OCI-M1 (cell line): ENCODE measurements at regions not wholly inside any gene's neighbourhood (a gene's known extent, or its start where the extent isn't known, plus 50 kb on each side); places are given as distances from the start of the nearest gene placed in this dataset.
"Not testable (repeated sequence)": the region's sequence is repeated elsewhere in the genome, so short reads cannot be mapped to it uniquely, and the experiment has no call there.

Experiments used
- DNase-seq: peaks from one replicate; lab custom pipeline; 2025; lab: John Stamatoyannopoulos, UW

- no peak for DNase-seq
Observed at GRCh38 chr6:88499436-88499835, 333.3 kb upstream of the CNR1 start.

- DNase-seq, result not testable (repeated sequence)
Observed at GRCh38 chr6:88497403-88497802, 331.3 kb upstream of the CNR1 start.

GRCh38 chr6:88494401-88495140, 328.4 kb upstream of the CNR1 start:
- no peak for DNase-seq

- no peak for DNase-seq
Observed at GRCh38 chr6:88493717-88494116, 327.6 kb upstream of the CNR1 start.

GRCh38 chr6:88492824-88493223, 326.7 kb upstream of the CNR1 start:
- DNase-seq, result peak; percentile 52

- no peak for DNase-seq
Observed at GRCh38 chr6:88492241-88492640, 326.1 kb upstream of the CNR1 start.

GRCh38 chr6:88491266-88491880, 325.2 kb upstream of the CNR1 start:
- DNase-seq, result no peak

- no peak for DNase-seq
Observed at GRCh38 chr6:88490908-88491264, 324.7 kb upstream of the CNR1 start.

GRCh38 chr6:88490195-88490907, 324.2 kb upstream of the CNR1 start:
- DNase-seq, result no peak

GRCh38 chr6:88483424-88483823, 317.3 kb upstream of the CNR1 start:
- no peak for DNase-seq

GRCh38 chr6:88482465-88482864, 316.3 kb upstream of the CNR1 start:
- DNase-seq, result no peak

GRCh38 chr6:88481519-88481918, 315.4 kb upstream of the CNR1 start:
- no peak for DNase-seq

GRCh38 chr6:88480816-88481215, 314.7 kb upstream of the CNR1 start:
- DNase-seq, result no peak

GRCh38 chr6:88477413-88477812, 311.3 kb upstream of the CNR1 start:
- DNase-seq, result no peak

- DNase-seq, result no peak
Observed at GRCh38 chr6:88476388-88476787, 310.2 kb upstream of the CNR1 start.

- no peak for DNase-seq
Observed at GRCh38 chr6:88474720-88475119, 308.6 kb upstream of the CNR1 start.

- DNase-seq, result no peak
Observed at GRCh38 chr6:88473589-88473988, 307.4 kb upstream of the CNR1 start.

- DNase-seq, result no peak
Observed at GRCh38 chr6:88472851-88473525, 306.8 kb upstream of the CNR1 start.

GRCh38 chr6:88459643-88460042, 293.5 kb upstream of the CNR1 start:
- DNase-seq, result no peak

GRCh38 chr6:88459189-88459588, 293.0 kb upstream of the CNR1 start:
- DNase-seq, result no peak

GRCh38 chr6:88458662-88459061, 292.5 kb upstream of the CNR1 start:
- DNase-seq, result no peak

- no peak for DNase-seq
Observed at GRCh38 chr6:88456221-88456859, 290.2 kb upstream of the CNR1 start.
